Kidney (tissue), 13 donors: ENCODE measurements at regions not wholly inside any gene's neighbourhood (a gene's known extent, or its start where the extent isn't known, plus 50 kb on each side); places are given as distances from the start of the nearest gene placed in this dataset.
"Not testable (repeated sequence)": the region's sequence is repeated elsewhere in the genome, so short reads cannot be mapped to it uniquely, and the experiment has no call there.

ENCODE experiments used
- DNase-seq, 5 donors: peaks; one replicate each; pipeline ENCODE4 v3.0.0-alpha.2; 2013 to 2020
- FAIRE-seq: peaks from 2 replicates; lab custom pipeline; 2012; peaks lifted over from hg19 to GRCh38; lab: Jason Lieb, UNC
- H3K27ac ChIP-seq, 2 donors: one replicate each; pipeline ENCODE4 v1.7.0; 2013; ENCODE audit warnings: low read depth in 2 of 2, low read length in 2 of 2, inconsistent platforms in 1 of 2
- H3K27me3 ChIP-seq: one replicate; pipeline ENCODE4 v1.7.1; 2013; ENCODE audit warnings: low read length, inconsistent platforms; ENCODE audit not compliant: control insufficient read depth, insufficient read depth
- H3K36me3 ChIP-seq, 3 donors: one replicate each; pipeline versions ENCODE4 v1.7.0 to v1.7.1; 2013; ENCODE audit warnings: low read length in 3 of 3, control low read depth in 1 of 3, inconsistent platforms in 1 of 3; ENCODE audit not compliant: insufficient read depth in 3 of 3, control insufficient read depth in 2 of 3
- H3K4me1 ChIP-seq, 3 donors: one replicate each; pipeline versions ENCODE4 v1.7.0 to v1.7.1; 2013; ENCODE audit warnings: low read length in 3 of 3, inconsistent platforms in 1 of 3, low read depth in 1 of 3; ENCODE audit not compliant: control insufficient read depth in 2 of 3, insufficient read depth in 2 of 3
- H3K4me3 ChIP-seq, 3 donors: one replicate each; pipeline versions ENCODE4 v1.7.0 to v1.8.1; 2013; ENCODE audit warnings: low read length in 3 of 3, control low read depth in 1 of 3, inconsistent platforms in 1 of 3
- H3K9ac ChIP-seq, 3 donors: one replicate each; pipeline versions ENCODE4 v1.7.0 to v1.7.1; 2013; ENCODE audit warnings: low read length in 3 of 3, control low read depth in 1 of 3, inconsistent platforms in 1 of 3
- H3K9me3 ChIP-seq, 3 donors: one replicate each; pipeline versions ENCODE4 v1.7.0 to v1.7.1; 2013; ENCODE audit warnings: low read length in 3 of 3, control low read depth in 1 of 3, inconsistent platforms in 1 of 3; ENCODE audit not compliant: control insufficient read depth in 2 of 3, insufficient read depth in 1 of 3
- intact Hi-C: fragments of 100-400 bp; cut with DNase I; formaldehyde crosslinking; loops from one replicate; pipeline ENCODE4 v1.11.1; 2022
- TF ChIP-seq, protein P1 (sequence below): IDR thresholded peaks from 3 replicates; pipeline ENCODE4 v1.5.1; 2012; ENCODE audit warnings: mild to moderate bottlenecking, moderate library complexity, borderline replicate concordance; ENCODE audit not compliant: insufficient read depth; ENCODE audit errors: extremely low read depth
- donor health status: control.
- donor health status: control.
- donor health status: control.
- donor health status: control.
- donor health status: control.
- donor health status: DM: yes; HTN: yes; CAD: no.
- donor health status: Normal renal cell carcinoma (clear cell type).

DNA sequence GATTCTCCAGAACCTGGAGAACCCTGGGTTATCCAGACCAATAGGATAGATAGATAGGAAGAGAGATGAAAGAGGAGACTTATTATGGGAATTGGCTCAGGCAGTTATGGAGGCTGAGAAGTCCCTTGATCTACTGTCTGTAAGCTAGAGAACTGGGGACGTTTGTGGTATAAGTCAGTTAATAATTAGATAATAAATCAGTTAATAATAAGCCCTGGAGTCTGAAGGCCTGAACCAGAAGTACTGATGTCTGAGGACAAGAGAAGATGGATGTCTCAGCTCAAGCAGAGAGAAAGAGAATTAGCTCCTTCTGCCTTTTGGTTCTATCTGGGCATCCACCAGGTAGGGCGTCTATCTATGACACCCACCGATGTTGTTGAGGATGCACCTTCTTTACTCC, 72.9 kb upstream of the SLC22A23 start:
- DNase-seq = no peak
- Histone ChIP-seq H3K9ac (no peak overlapping the region), H3K4me1 (peaks cover 0 to 4% (median 0%) of the 10 kb centered on the region in 3 donors), H3K4me3 (no peak overlapping the region), H3K36me3 (no peaks in the 10 kb centered on the region), H3K9me3 (no peaks in the 10 kb centered on the region), H3K27ac (no peak overlapping the region), H3K27me3 (no peaks in the 10 kb centered on the region)
- FAIRE-seq = no peak
- TF ChIP-seq, protein P1, sequence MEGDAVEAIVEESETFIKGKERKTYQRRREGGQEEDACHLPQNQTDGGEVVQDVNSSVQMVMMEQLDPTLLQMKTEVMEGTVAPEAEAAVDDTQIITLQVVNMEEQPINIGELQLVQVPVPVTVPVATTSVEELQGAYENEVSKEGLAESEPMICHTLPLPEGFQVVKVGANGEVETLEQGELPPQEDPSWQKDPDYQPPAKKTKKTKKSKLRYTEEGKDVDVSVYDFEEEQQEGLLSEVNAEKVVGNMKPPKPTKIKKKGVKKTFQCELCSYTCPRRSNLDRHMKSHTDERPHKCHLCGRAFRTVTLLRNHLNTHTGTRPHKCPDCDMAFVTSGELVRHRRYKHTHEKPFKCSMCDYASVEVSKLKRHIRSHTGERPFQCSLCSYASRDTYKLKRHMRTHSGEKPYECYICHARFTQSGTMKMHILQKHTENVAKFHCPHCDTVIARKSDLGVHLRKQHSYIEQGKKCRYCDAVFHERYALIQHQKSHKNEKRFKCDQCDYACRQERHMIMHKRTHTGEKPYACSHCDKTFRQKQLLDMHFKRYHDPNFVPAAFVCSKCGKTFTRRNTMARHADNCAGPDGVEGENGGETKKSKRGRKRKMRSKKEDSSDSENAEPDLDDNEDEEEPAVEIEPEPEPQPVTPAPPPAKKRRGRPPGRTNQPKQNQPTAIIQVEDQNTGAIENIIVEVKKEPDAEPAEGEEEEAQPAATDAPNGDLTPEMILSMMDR = no peak
- intact Hi-C loops = no loop called here

DNA sequence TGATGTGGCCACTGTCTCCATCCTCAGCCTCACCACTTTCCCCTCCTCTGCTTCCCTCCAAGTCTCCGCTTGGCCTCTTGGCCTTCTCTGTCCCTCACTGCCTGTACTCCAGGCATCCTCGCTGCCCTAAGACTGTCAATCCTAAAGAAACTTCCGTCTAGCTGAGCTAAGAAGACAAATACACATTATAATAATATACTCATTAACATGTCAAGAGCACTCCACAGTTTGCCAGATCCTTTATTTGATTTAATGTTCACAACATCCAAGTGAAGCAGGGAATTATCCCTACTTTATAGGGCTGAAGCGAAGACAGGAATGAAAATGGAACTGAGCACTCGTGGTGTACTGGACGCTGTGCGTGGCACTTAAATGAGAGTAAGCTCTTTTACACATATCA, 72.4 kb upstream of the SLC22A23 start:
- FAIRE-seq (no peak), DNase-seq (no peak)
- H3K27ac ChIP-seq = no peak overlapping the region
- H3K36me3 ChIP-seq = no peaks in the 10 kb centered on the region
- intact Hi-C loops = no loop called here
- peaks cover 0 to 4% (median 0%) of the 10 kb centered on the region in 3 donors for H3K4me1 ChIP-seq
- H3K27me3 ChIP-seq = no peaks in the 10 kb centered on the region
- TF ChIP-seq, protein P1 = no peak
- H3K9ac ChIP-seq = no peak overlapping the region
- no peak overlapping the region for H3K4me3 ChIP-seq
- no peaks in the 10 kb centered on the region for H3K9me3 ChIP-seq

DNA sequence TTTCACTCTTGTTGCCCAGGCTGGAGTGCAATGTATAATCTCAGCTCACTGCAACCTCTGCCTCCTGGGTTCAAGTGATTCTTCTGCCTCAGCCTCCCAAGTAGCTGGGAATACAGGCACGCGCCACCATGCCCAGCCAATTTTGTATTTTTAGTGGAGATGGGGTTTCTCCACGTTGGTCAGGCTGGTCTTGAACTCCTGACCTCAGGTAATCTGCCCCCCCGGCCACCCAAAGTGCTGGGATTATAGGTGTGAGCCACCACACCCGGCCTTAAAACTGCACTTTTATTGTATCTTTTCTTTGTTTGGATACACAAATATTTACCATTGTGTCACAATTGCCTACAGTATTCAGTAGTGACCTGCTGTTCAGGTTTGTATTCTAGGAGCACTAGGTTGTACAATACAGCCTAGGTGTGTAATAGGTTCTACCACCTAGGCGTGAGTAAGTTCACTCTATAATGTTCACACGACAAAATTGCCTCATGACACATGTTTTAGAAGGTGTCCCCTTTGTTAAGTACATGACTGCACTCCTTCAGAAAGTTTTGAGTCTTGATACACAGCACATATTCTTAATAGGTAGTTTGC, 71.3 kb upstream of the SLC22A23 start:
- FAIRE-seq, H3K9me3 ChIP-seq, DNase-seq, H3K4me1 ChIP-seq, H3K9ac ChIP-seq, intact Hi-C loops, H3K27me3 ChIP-seq, H3K27ac ChIP-seq, H3K36me3 ChIP-seq, H3K4me3 ChIP-seq: not testable (repeated sequence)

DNA sequence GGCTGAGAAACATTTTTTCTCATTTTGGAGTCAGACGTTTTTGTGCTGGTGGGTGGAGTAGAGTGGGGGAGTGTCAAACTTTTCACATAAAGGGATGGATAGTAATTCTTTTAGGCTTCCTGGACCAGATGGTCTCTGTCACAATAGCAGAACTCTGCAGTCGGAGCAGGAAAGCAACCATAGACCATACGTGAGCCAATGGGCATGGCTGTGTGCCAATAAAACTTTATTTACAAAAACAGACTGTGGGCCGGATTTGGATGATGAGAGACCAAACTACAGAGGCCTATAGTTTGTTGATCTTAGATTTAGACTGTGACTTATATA, 70.8 kb upstream of the SLC22A23 start:
- Histone ChIP-seq H3K36me3 (no peaks in the 10 kb centered on the region), H3K9ac (no peak overlapping the region), H3K27me3 (no peaks in the 10 kb centered on the region), H3K4me1 (peaks cover 0 to 4% (median 0%) of the 10 kb centered on the region in 3 donors), H3K9me3 (no peaks in the 10 kb centered on the region), H3K27ac (no peak overlapping the region), H3K4me3 (no peak overlapping the region)
- TF ChIP-seq, protein P1 = no peak
- no peak for FAIRE-seq
- intact Hi-C loops = no loop called here
- DNase-seq = peak in 2 of 5 donors; percentile 40 to 43
